Naive thymus-derived CD4-positive, alpha-beta T cell (primary cell): ENCODE measurements at regions not wholly inside any gene's neighbourhood (a gene's known extent, or its start where the extent isn't known, plus 50 kb on each side); places are given as distances from the start of the nearest gene placed in this dataset.

Experiments
- ATAC-seq: fragments of 150-1000 bp; cut with Tn5 transposase; 2 replicates; pipeline ENCODE4 v1.10.0; 2021; ENCODE audit warnings: mild to moderate bottlenecking, moderate library complexity
- CTCF ChIA-PET: fragments of 350-600 bp; sonication (Branson Sonifier 250); formaldehyde crosslinking; loops from one replicate; lab custom pipeline; 2021; ENCODE audit warnings: antibody characterized with exemption; lab: Charles Lee
- POLR2A ChIA-PET: fragments of 350-600 bp; sonication (Branson Sonifier 250); formaldehyde crosslinking; loops from one replicate; lab custom pipeline; 2021; ENCODE audit warnings: antibody characterized with exemption, inconsistent platforms; lab: Charles Lee
- DNase-seq, 9 donors: peaks; one replicate each; pipeline versions ENCODE4 v3.0.0 to v3.0.0-alpha.2; 2020 to 2022; ENCODE audit warnings: mixed read lengths in 1 of 9
- H3K27ac ChIP-seq: one replicate; pipeline ENCODE4 v1.7.0; 2013; ENCODE audit warnings: mild to moderate bottlenecking, low read depth, low read length, moderate library complexity
- H3K27me3 ChIP-seq, 2 donors: one replicate each; pipeline ENCODE4 v1.7.0; 2013; ENCODE audit warnings: low read length in 2 of 2, mild to moderate bottlenecking in 2 of 2, moderate library complexity in 2 of 2; ENCODE audit not compliant: control insufficient read depth in 2 of 2, insufficient read depth in 2 of 2
- H3K36me3 ChIP-seq, 3 experiments: 1 replicate in 2 of 3; 2 replicates in 1 of 3; pipeline ENCODE4 v1.7.0; 2013; ENCODE audit warnings: low read length in 3 of 3, mild to moderate bottlenecking in 3 of 3, moderate library complexity in 1 of 3; ENCODE audit not compliant: insufficient read depth in 3 of 3, control insufficient read depth in 2 of 3
- H3K4me1 ChIP-seq, 2 donors: one replicate each; pipeline ENCODE4 v1.7.0; 2013; ENCODE audit warnings: low read length in 2 of 2, mild to moderate bottlenecking in 2 of 2, moderate library complexity in 1 of 2; ENCODE audit not compliant: control insufficient read depth in 2 of 2, insufficient read depth in 2 of 2
- H3K4me3 ChIP-seq: 2 replicates; pipeline ENCODE4 v1.7.0; 2013; ENCODE audit warnings: mild to moderate bottlenecking, low read length
- H3K9me3 ChIP-seq, 3 experiments: 1 replicate in 2 of 3; 2 replicates in 1 of 3; pipeline ENCODE4 v1.7.0; 2013; ENCODE audit warnings: low read length in 3 of 3; ENCODE audit not compliant: control insufficient read depth in 2 of 3
- H3K27ac Mint-ChIP-seq, 9 donors: one replicate each; pipeline ENCODE4 v1.8.0; 2020 to 2022; ENCODE audit warnings: mixed read lengths in 9 of 9, mild to moderate bottlenecking in 8 of 9, moderate library complexity in 5 of 9, inconsistent platforms in 2 of 9
- H3K27me3 Mint-ChIP-seq, 5 donors: one replicate each; pipeline ENCODE4 v1.8.0; 2021 to 2022; ENCODE audit warnings: mixed read lengths in 5 of 5, mild to moderate bottlenecking in 1 of 5
- H3K36me3 Mint-ChIP-seq, 5 donors: one replicate each; pipeline ENCODE4 v1.8.0; 2020 to 2022; ENCODE audit warnings: mixed read lengths in 5 of 5, mild to moderate bottlenecking in 3 of 5, inconsistent platforms in 1 of 5
- H3K4me1 Mint-ChIP-seq, 7 donors: one replicate each; pipeline ENCODE4 v1.8.0; 2020 to 2022; ENCODE audit warnings: mixed read lengths in 7 of 7, mild to moderate bottlenecking in 3 of 7, inconsistent platforms in 1 of 7
- H3K4me3 Mint-ChIP-seq, 10 donors: one replicate each; pipeline ENCODE4 v1.8.0; 2020 to 2022; ENCODE audit warnings: mild to moderate bottlenecking in 10 of 10, mixed read lengths in 10 of 10, moderate library complexity in 6 of 10, inconsistent platforms in 2 of 10
- H3K9me3 Mint-ChIP-seq, 11 donors: one replicate each; pipeline ENCODE4 v1.8.0; 2020 to 2022; ENCODE audit warnings: mixed read lengths in 11 of 11, mild to moderate bottlenecking in 4 of 11, inconsistent platforms in 1 of 11, moderate library complexity in 1 of 11
- intact Hi-C, 2 donors: fragments of 100-400 bp; cut with micrococcal nuclease; formaldehyde crosslinking; loops; one replicate each; pipeline ENCODE4 v1.15.1; 2023

- Histone ChIP-seq H3K4me1 (no peaks in the 10 kb centered on the region), H3K36me3 (no peaks in the 10 kb centered on the region), H3K9me3 (no peaks in the 10 kb centered on the region), H3K27me3 (no peaks in the 10 kb centered on the region), H3K4me3 (no peak overlapping the region), H3K27ac (no peak overlapping the region)
- intact Hi-C loops = no loop called here
- ATAC-seq = no peak
- CTCF ChIA-PET = no interaction called here
- no peak overlapping the region for H3K27ac Mint-ChIP-seq
- H3K4me1 Mint-ChIP-seq = no peaks in the 10 kb centered on the region
- H3K27me3 Mint-ChIP-seq = no peaks in the 10 kb centered on the region
- DNase-seq = no peak
- peaks cover 0 to 4% (median 0%) of the 10 kb centered on the region in 5 donors for H3K36me3 Mint-ChIP-seq
- POLR2A ChIA-PET = no interaction called here
- H3K9me3 Mint-ChIP-seq = peaks cover 0 to 18% (median 9%) of the 10 kb centered on the region in 11 donors
- no peak overlapping the region for H3K4me3 Mint-ChIP-seq
Measured at GRCh38 chr5:153096381-153096780, 394.1 kb upstream of the GRIA1 start.

GRCh38 chr5:153099328-153099727 is 391.1 kb upstream of the GRIA1 start:
- peaks cover 0 to 19% (median 5%) of the 10 kb centered on the region in 11 donors for H3K9me3 Mint-ChIP-seq
- no peak for DNase-seq

GRCh38 chr5:153101235-153102180 is 389.0 kb upstream of the GRIA1 start:
- no peaks in the 10 kb centered on the region for H3K36me3 Mint-ChIP-seq
- no peak overlapping the region for H3K27ac ChIP-seq
- intact Hi-C loops = no loop called here
- peaks cover 0 to 15% (median 3%) of the 10 kb centered on the region in 11 donors for H3K9me3 Mint-ChIP-seq
- no peaks in the 10 kb centered on the region for H3K27me3 ChIP-seq
- no peak overlapping the region for H3K4me3 ChIP-seq
- no peaks in the 10 kb centered on the region for H3K4me1 ChIP-seq
- no peaks in the 10 kb centered on the region for H3K4me1 Mint-ChIP-seq
- CTCF ChIA-PET = no interaction called here
- no peak overlapping the region for H3K4me3 Mint-ChIP-seq
- H3K27ac Mint-ChIP-seq = no peak overlapping the region
- ATAC-seq (no peak), DNase-seq (no peak)
- no peaks in the 10 kb centered on the region for H3K9me3 ChIP-seq
- no peaks in the 10 kb centered on the region for H3K27me3 Mint-ChIP-seq
- POLR2A ChIA-PET = no interaction called here
- H3K36me3 ChIP-seq = no peaks in the 10 kb centered on the region

More at GRCh38 chr5:153099328-153099727, 391.1 kb upstream of the GRIA1 start:
- Histone ChIP-seq H3K4me3 (no peak overlapping the region), H3K4me1 (no peaks in the 10 kb centered on the region), H3K36me3 (no peaks in the 10 kb centered on the region), H3K27ac (no peak overlapping the region), H3K9me3 (no peaks in the 10 kb centered on the region), H3K27me3 (no peaks in the 10 kb centered on the region)
- no peak for ATAC-seq
- Mint-ChIP-seq H3K36me3 (no peaks in the 10 kb centered on the region), H3K4me3 (no peak overlapping the region), H3K27ac (no peak overlapping the region), H3K27me3 (no peaks in the 10 kb centered on the region), H3K4me1 (no peaks in the 10 kb centered on the region)
- ChIA-PET CTCF (no interaction called here), POLR2A (no interaction called here)
- intact Hi-C loops = no loop called here

GRCh38 chr5:153116916-153117315 is 373.6 kb upstream of the GRIA1 start:
- H3K36me3 ChIP-seq = no peaks in the 10 kb centered on the region
- H3K4me1 ChIP-seq = no peaks in the 10 kb centered on the region
- H3K27ac ChIP-seq = no peak overlapping the region
- peaks cover 0 to 20% (median 3%) of the 10 kb centered on the region in 11 donors for H3K9me3 Mint-ChIP-seq
- no peak overlapping the region for H3K4me3 ChIP-seq
- POLR2A ChIA-PET = no interaction called here
- H3K27ac Mint-ChIP-seq = no peak overlapping the region
- no peak for DNase-seq
- no peaks in the 10 kb centered on the region for H3K27me3 ChIP-seq
- CTCF ChIA-PET = no interaction called here
- H3K27me3 Mint-ChIP-seq = no peaks in the 10 kb centered on the region
- H3K36me3 Mint-ChIP-seq = peaks cover 0 to 6% (median 0%) of the 10 kb centered on the region in 5 donors
- intact Hi-C loops = no loop called here
- H3K4me3 Mint-ChIP-seq = no peak overlapping the region
- H3K4me1 Mint-ChIP-seq = no peaks in the 10 kb centered on the region
- ATAC-seq = no peak
- no peaks in the 10 kb centered on the region for H3K9me3 ChIP-seq

- Histone ChIP-seq H3K36me3 (no peaks in the 10 kb centered on the region), H3K27me3 (no peaks in the 10 kb centered on the region), H3K4me1 (no peaks in the 10 kb centered on the region), H3K9me3 (no peaks in the 10 kb centered on the region), H3K27ac (no peak overlapping the region), H3K4me3 (no peak overlapping the region)
- peaks cover 0 to under 1% (median 0%) of the 10 kb centered on the region in 5 donors for H3K36me3 Mint-ChIP-seq
- DNase-seq (no peak), ATAC-seq (no peak)
- no peak overlapping the region for H3K4me3 Mint-ChIP-seq
- intact Hi-C loops = no loop called here
- no peak overlapping the region for H3K27ac Mint-ChIP-seq
- POLR2A ChIA-PET = no interaction called here
- no peaks in the 10 kb centered on the region for H3K4me1 Mint-ChIP-seq
- CTCF ChIA-PET = no interaction called here
- H3K27me3 Mint-ChIP-seq = no peaks in the 10 kb centered on the region
- peaks cover 0 to 20% (median 3%) of the 10 kb centered on the region in 11 donors for H3K9me3 Mint-ChIP-seq
Measured at GRCh38 chr5:153118018-153118417, 372.5 kb upstream of the GRIA1 start.

GRCh38 chr5:153122403-153122802 is 368.1 kb upstream of the GRIA1 start:
- no peaks in the 10 kb centered on the region for H3K4me1 Mint-ChIP-seq
- Histone ChIP-seq H3K27ac (no peak overlapping the region), H3K4me1 (no peaks in the 10 kb centered on the region), H3K4me3 (no peak overlapping the region), H3K36me3 (no peaks in the 10 kb centered on the region), H3K27me3 (no peaks in the 10 kb centered on the region), H3K9me3 (no peaks in the 10 kb centered on the region)
- intact Hi-C loops = no loop called here
- ATAC-seq (no peak), DNase-seq (no peak)
- H3K36me3 Mint-ChIP-seq = no peaks in the 10 kb centered on the region
- H3K9me3 Mint-ChIP-seq = peaks cover 0 to 18% (median 3%) of the 10 kb centered on the region in 11 donors
- H3K4me3 Mint-ChIP-seq = no peak overlapping the region
- peaks cover 0 to 5% (median 0%) of the 10 kb centered on the region in 5 donors for H3K27me3 Mint-ChIP-seq
- POLR2A ChIA-PET = no interaction called here
- CTCF ChIA-PET = interaction anchor here (0.6 kb wide), 1 partner anchor 12 kb away, joined by 3 read pairs; no protein-coding TSS in a partner anchor
- H3K27ac Mint-ChIP-seq = no peak overlapping the region

- Histone ChIP-seq H3K4me1 (no peaks in the 10 kb centered on the region), H3K27me3 (no peaks in the 10 kb centered on the region), H3K4me3 (no peak overlapping the region), H3K9me3 (no peaks in the 10 kb centered on the region), H3K36me3 (no peaks in the 10 kb centered on the region), H3K27ac (no peak overlapping the region)
- DNase-seq = no peak
- Mint-ChIP-seq H3K27ac (no peak overlapping the region), H3K9me3 (peaks cover 0 to 8% (median 2%) of the 10 kb centered on the region in 11 donors), H3K27me3 (no peaks in the 10 kb centered on the region), H3K4me3 (no peak overlapping the region), H3K4me1 (no peaks in the 10 kb centered on the region), H3K36me3 (no peaks in the 10 kb centered on the region)
- ChIA-PET POLR2A (no interaction called here), CTCF (no interaction called here)
- intact Hi-C loops = no loop called here
- ATAC-seq = no peak
Measured at GRCh38 chr5:153130296-153130695, 360.2 kb upstream of the GRIA1 start.
